ENCODE measurements at regions not wholly inside any gene's neighbourhood (a gene's known extent, or its start where the extent isn't known, plus 50 kb on each side); places are given as distances from the start of the nearest gene placed in this dataset.
"Not testable (repeated sequence)": the region's sequence is repeated elsewhere in the genome, so short reads cannot be mapped to it uniquely, and the experiment has no call there.

DNA sequence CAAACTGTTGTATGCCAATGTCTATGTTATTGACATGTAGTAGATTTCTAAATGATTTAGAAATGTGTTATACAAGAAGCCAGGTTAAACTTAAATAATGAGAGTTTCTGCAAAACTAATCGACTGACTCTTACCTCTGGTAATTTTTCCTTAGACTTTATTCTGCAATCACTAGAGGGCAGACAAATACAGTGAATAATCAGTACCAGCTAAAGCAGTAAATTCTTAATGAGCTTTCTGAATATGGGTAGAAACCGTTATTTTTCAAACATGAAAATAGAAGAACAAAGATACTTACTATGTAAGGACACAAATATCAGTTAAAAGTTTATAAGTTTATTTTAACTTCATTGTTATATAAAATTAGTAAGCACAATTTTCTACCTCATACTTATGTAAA, 97.9 kb upstream of the RGS1 start:
- no peak for DNase-seq

GRCh38 chr1:192485692-192486436, 89.7 kb upstream of the RGS1 start:
- DNase-seq: no peak

- no peak for DNase-seq
These were observed 87.5 kb upstream of the RGS1 start for GRCh38 chr1:192488058-192488457.

- no peak for DNase-seq
These were observed 86.5 kb upstream of the RGS1 start for GRCh38 chr1:192489047-192489446.

- DNase-seq: peak; percentile 50
These were observed 85.8 kb upstream of the RGS1 start for GRCh38 chr1:192489748-192490147.

DNA sequence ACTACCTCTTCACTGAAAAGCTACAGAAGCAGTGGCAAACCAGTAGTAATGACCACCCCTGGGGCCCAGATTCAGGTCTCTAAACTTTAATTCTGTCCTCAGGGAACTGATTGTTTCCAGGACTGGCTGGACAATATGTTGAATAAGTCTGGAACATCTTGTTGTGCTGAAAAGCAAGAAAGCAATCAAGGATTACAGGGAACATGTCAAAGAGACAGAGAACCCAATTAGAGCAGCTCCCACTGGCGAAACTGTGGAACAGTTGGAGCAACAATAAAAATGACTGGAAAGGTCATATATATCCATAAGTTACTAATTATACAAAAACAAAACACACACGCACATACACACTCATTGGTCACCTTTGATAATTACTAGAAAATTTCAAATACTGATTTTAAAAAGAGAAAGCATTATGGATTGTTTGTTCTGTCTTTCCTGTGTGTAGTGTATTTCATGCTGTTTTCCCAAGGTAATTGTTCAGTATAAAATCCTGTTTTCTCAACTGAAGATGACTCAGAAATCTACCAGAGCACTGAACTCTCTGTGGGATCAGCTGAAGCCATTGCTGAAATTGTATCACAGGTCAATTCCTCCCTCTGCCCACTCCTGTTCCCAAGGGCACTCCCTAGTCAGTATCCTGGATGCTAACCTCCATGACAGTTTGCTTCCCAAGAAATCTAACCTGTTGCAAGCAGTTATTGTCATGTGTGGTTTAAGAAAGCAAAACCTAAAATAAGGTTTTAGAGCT, 83.6 kb upstream of the RGS1 start:
- DNase-seq: no peak

DNA sequence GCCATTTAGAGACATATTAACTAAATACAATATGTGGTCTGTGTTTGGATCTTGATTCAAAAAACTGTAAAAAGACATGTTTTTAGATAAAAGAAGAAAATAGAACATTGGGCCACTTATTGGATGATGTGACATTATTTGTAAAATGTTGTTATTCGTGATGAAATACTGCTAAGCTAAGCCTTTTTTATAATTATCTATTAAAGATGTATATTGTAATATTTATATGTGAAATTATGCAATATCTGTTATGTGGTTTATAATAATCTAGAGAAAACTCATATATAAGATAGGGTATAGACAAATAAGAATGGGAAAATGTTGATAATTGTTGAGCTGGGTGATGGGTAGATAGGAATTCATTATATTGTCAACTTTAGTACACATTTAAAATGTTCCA, 82.0 kb upstream of the RGS1 start:
- DNase-seq: no peak

GRCh38 chr1:192496369-192497056, 79.1 kb upstream of the RGS1 start:
- DNase-seq: no peak

DNA sequence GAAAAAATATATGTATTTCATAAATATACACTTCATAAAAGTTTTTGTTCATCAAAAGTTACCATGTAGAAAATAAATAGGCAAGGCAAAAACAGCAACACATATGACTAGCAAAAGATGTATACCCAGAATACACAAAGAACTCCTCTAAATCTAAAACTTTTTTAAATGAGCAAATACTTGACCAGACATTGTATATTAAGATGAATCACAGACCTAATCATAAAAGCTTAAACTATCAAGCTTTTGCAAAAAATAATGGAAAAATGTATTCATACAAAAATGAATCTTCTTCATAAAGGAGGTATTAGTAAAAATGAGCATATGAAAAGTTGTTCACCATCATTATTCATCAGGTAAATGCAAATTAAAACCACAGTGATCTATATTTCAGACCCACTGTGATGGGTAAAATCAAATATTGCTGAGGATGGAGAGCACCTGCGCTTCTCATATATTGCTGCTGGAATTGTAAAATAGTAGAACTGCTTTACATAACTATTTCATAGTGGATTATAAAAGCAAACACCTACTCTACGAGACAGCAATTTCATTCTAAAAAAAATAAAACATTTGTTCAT, 78.3 kb upstream of the RGS1 start:
- no peak for DNase-seq

DNA sequence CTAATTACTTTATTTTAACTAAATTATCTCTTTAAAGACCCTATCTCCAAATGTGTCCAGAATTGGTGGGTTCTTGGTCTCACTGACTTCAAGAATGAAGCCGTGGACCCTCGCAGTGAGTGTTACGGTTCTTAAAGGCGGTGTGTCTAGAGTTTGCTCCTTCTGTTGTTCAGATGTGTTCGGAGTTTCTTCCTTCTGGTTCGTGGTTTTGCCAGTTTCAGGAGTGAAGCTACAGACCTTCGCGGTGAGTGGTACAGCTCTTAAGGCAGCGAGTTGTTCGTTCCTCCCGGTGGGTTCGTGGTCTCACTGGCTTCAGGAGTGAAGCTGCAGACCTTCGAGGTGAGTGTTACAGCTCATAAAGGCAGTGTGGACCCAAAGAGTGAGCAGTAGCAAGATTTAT, 77.5 kb upstream of the RGS1 start:
- DNase-seq: not testable (repeated sequence)

- not testable (repeated sequence) for DNase-seq
These were observed 76.5 kb upstream of the RGS1 start for GRCh38 chr1:192499061-192499581.

DNA sequence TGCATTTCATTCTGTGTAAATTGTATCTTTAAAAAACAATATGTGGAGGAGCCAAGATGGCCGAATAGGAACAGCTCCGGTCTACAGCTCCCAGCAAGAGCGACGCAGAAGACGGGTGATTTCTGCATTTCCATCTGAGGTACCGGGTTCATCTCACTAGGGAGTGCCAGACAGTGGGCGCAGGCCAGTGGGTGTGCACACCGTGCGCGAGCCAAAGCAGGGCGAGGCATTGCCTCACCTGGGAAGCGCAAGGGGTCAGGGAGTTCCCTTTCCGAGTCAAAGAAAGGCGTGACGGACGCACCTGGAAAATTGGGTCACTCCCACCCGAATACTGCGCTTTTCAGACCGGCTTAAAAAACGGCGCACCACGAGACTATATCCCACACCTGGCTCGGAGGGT, 75.0 kb upstream of the RGS1 start:
- DNase-seq: not testable (repeated sequence)

DNA sequence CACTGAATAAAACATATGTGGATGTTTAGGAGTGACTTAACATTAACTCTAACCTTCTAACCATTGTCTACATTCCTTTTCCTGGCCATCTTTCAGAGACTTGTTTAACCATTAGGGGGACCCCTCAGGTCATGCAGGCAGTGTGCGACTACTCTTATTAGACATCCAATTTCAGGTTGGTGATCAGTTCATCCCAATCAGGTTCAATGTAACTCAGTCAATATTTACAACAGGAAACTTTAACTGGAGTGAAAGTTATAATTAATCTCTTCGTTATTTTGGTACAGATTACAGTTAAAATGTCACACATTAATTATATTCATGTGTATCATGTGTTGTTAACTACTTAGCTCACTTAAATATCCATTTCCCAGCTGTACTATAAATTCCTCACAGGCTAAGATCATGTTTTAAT, 68.8 kb upstream of the RGS1 start:
- DNase-seq: no peak

GRCh38 chr1:192512426-192513162, 63.0 kb upstream of the RGS1 start:
- DNase-seq: peak; percentile 21

GRCh38 chr1:192513196-192513595, 62.4 kb upstream of the RGS1 start:
- no peak for DNase-seq

- no peak for DNase-seq
These were observed 61.9 kb upstream of the RGS1 start for GRCh38 chr1:192513697-192514096.

DNA sequence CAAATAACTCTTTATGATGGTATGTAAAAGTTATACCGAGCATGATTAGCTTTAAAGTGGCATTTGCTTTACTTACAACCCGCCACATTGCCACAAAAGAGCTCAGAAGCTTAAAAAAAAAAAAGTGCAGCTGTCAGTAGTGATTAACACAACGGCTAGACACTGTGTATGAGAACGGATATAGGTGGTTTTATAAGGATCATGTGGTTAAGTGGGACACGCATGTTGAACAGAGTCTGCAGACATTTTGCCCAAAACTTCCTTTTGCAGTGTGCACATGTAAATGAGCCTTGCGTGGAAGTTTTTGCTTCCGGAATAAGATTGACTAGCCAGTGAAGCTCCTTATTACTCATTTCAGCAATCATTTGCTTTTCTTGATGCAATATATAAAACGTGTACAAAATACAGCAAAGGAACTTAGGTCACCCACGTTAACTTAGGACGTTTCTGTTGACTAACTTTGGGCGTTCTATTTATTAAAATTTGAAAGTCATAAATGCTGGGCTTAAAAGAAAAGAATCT, 58.7 kb upstream of the RGS1 start:
- peak; percentile 80 for DNase-seq

GRCh38 chr1:192517716-192518355, 57.7 kb upstream of the RGS1 start:
- not testable (repeated sequence) for DNase-seq

- no peak for DNase-seq
These were observed 56.9 kb upstream of the RGS1 start for GRCh38 chr1:192518700-192519099.

- no peak for DNase-seq
These were observed 53.8 kb upstream of the RGS1 start for GRCh38 chr1:192521734-192522133.

DNA sequence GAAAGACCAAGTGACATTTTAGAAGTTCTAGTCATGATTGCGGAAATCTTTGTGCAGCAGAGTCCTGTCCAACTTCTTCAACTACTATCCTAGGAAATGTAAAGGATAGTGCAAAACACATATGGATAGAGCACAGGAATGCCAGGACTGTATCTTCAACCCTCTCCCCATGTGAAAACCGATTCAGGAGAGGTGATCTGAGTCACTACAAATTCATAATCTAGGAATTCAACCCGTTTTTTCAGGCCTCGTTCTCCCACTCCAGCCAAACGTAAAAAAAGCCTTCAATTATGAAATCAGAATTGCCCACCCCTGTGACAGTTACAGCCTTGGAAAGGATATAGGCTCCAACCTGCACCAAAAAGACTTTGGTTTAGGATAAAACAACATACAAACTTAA, 52.9 kb upstream of the RGS1 start:
- no peak for DNase-seq

GRCh38 chr1:192524223-192524622, 51.4 kb upstream of the RGS1 start:
- DNase-seq: no peak

Measured in CD4-positive, alpha-beta T cell treated with Interleukin-15 for 1 hour (primary cell).